WTC11 (cell line): ENCODE measurements at regions not wholly inside any gene's neighbourhood (a gene's known extent, or its start where the extent isn't known, plus 50 kb on each side); places are given as distances from the start of the nearest gene placed in this dataset.

ENCODE experiments used
- ATF6 ChIP-seq: sonication (generic); formaldehyde crosslinking; IDR thresholded peaks from 2 replicates; pipeline ENCODE4 v1.8.1; 2023; ENCODE audit warnings: mild to moderate bottlenecking, missing genetic modification reagents
- CTCF ChIP-seq: fragments of 200-600 bp; IDR thresholded peaks from 2 replicates; pipeline ENCODE4 v1.8.0; 2022; ENCODE audit warnings: antibody characterized with exemption
- ETV6 ChIP-seq: sonication (generic); formaldehyde crosslinking; IDR thresholded peaks from 2 replicates; pipeline ENCODE4 v1.8.1; 2022; ENCODE audit warnings: mild to moderate bottlenecking, missing genetic modification reagents
- GRHL2 ChIP-seq: fragments of 250-450 bp; sonication (Bioruptor Pico); IDR thresholded peaks from 2 replicates; pipeline ENCODE4 v1.8.0; 2022; ENCODE audit warnings: mild to moderate bottlenecking, moderate library complexity; ENCODE audit not compliant: insufficient replicate concordance, severe bottlenecking
- HMGA2 ChIP-seq: fragments of 250-450 bp; sonication (Bioruptor Pico); IDR thresholded peaks from 2 replicates; pipeline ENCODE4 v1.4.0; 2021; ENCODE audit warnings: mild to moderate bottlenecking, moderate library complexity
- KAT7 ChIP-seq: sonication (generic); formaldehyde crosslinking; IDR thresholded peaks from 2 replicates; pipeline ENCODE4 v1.8.1; 2023; ENCODE audit warnings: missing genetic modification reagents, mild to moderate bottlenecking, borderline replicate concordance
- NFYB ChIP-seq: sonication (generic); formaldehyde crosslinking; conservative IDR thresholded peaks from 2 replicates; pipeline ENCODE4 v1.8.0; 2022; ENCODE audit warnings: low read depth, missing genetic modification reagents
- SP1 ChIP-seq: sonication (generic); formaldehyde crosslinking; conservative IDR thresholded peaks from 2 replicates; pipeline ENCODE4 v1.8.1; 2022; ENCODE audit warnings: missing genetic modification reagents
- TEAD4 ChIP-seq: sonication (generic); formaldehyde crosslinking; IDR thresholded peaks from 2 replicates; pipeline ENCODE4 v1.8.0; 2022; ENCODE audit warnings: mild to moderate bottlenecking, missing genetic modification reagents
- ZNF423 ChIP-seq: fragments of 250-450 bp; sonication (Bioruptor Pico); IDR thresholded peaks from 2 replicates; pipeline ENCODE4 v2.1.2; 2022; ENCODE audit warnings: mild to moderate bottlenecking, moderate library complexity
- TF ChIP-seq, protein P1 (sequence below): sonication (generic); formaldehyde crosslinking; IDR thresholded peaks from 2 replicates; pipeline ENCODE4 v1.8.0; 2022; ENCODE audit warnings: mild to moderate bottlenecking, missing genetic modification reagents
- TF ChIP-seq, protein P2 (sequence below): sonication (generic); formaldehyde crosslinking; conservative IDR thresholded peaks from 2 replicates; pipeline ENCODE4 v1.8.1; 2023; ENCODE audit warnings: mild to moderate bottlenecking, low read depth, missing genetic modification reagents, moderate library complexity
- TF ChIP-seq, protein P3 (sequence below): sonication (generic); formaldehyde crosslinking; IDR thresholded peaks from 2 replicates; pipeline ENCODE4 v1.8.1; 2023; ENCODE audit warnings: mild to moderate bottlenecking, missing genetic modification reagents

DNA sequence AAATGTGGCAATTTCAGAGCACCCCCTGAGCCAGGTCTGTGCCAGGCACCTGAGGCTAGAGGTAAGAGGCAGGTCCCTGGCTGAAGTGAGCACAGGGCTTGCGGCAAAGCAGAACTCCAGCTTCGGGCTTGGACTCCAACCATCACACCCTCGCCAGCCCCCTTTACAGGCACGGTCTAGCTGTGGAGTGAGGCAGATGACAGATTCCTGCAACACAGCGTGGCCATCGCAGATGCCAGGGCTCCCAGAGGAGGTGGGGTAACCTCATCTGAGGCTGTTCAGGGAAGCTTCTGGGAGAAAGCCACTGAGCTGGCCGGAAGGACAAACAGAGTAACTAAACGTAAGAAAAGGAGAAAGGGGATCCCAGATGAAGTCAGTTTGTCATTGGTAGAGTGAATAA, 55.6 kb upstream of the CASZ1 start:
- TF ChIP-seq, protein P1, sequence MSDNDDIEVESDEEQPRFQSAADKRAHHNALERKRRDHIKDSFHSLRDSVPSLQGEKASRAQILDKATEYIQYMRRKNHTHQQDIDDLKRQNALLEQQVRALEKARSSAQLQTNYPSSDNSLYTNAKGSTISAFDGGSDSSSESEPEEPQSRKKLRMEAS, result no peak
- TF ChIP-seq ATF6 (CRISPR knock-in tag), result no peak
- no peak for TF ChIP-seq CTCF
- no peak for TF ChIP-seq HMGA2
- TF ChIP-seq TEAD4, result no peak
- TF ChIP-seq, protein P2, sequence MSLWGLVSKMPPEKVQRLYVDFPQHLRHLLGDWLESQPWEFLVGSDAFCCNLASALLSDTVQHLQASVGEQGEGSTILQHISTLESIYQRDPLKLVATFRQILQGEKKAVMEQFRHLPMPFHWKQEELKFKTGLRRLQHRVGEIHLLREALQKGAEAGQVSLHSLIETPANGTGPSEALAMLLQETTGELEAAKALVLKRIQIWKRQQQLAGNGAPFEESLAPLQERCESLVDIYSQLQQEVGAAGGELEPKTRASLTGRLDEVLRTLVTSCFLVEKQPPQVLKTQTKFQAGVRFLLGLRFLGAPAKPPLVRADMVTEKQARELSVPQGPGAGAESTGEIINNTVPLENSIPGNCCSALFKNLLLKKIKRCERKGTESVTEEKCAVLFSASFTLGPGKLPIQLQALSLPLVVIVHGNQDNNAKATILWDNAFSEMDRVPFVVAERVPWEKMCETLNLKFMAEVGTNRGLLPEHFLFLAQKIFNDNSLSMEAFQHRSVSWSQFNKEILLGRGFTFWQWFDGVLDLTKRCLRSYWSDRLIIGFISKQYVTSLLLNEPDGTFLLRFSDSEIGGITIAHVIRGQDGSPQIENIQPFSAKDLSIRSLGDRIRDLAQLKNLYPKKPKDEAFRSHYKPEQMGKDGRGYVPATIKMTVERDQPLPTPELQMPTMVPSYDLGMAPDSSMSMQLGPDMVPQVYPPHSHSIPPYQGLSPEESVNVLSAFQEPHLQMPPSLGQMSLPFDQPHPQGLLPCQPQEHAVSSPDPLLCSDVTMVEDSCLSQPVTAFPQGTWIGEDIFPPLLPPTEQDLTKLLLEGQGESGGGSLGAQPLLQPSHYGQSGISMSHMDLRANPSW (CRISPR knock-in tag), result no peak
- no peak for TF ChIP-seq ZNF423 (CRISPR knock-in tag)
- no peak for TF ChIP-seq KAT7 (CRISPR knock-in tag)
- TF ChIP-seq SP1 (CRISPR knock-in tag), result no peak
- no peak for TF ChIP-seq GRHL2 (CRISPR knock-in tag)
- TF ChIP-seq, protein P3, sequence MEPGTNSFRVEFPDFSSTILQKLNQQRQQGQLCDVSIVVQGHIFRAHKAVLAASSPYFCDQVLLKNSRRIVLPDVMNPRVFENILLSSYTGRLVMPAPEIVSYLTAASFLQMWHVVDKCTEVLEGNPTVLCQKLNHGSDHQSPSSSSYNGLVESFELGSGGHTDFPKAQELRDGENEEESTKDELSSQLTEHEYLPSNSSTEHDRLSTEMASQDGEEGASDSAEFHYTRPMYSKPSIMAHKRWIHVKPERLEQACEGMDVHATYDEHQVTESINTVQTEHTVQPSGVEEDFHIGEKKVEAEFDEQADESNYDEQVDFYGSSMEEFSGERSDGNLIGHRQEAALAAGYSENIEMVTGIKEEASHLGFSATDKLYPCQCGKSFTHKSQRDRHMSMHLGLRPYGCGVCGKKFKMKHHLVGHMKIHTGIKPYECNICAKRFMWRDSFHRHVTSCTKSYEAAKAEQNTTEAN (CRISPR knock-in tag), result no peak
- no peak for TF ChIP-seq ETV6 (CRISPR knock-in tag)
- TF ChIP-seq NFYB (CRISPR knock-in tag), result no peak
